ENCODE measurements at regions not wholly inside any gene's neighbourhood (a gene's known extent, or its start where the extent isn't known, plus 50 kb on each side); places are given as distances from the start of the nearest gene placed in this dataset.

DNA sequence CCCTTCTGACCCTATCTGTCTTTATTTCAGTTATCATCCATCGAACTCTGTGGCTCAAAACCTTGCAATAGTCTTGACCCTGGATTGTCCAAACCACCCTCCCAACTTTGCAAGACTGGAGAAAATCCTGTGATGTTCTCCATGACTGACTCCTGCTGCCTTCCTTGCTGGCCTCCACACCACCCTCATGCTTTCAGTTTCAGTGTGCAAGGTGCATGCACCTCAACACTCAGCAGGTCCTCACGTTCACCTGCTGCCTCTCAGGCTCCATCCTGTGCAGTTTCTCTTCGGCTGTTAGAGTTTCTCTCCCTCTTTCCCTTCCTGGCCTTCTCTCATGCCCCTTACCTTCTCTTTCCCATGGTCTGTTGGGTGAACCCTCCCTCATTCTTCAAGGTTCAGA lies 59.4 kb upstream of the ASIC2 start:
- DNase-seq (ENCODE audit: extremely low read depth, low read depth) = no peak

DNA sequence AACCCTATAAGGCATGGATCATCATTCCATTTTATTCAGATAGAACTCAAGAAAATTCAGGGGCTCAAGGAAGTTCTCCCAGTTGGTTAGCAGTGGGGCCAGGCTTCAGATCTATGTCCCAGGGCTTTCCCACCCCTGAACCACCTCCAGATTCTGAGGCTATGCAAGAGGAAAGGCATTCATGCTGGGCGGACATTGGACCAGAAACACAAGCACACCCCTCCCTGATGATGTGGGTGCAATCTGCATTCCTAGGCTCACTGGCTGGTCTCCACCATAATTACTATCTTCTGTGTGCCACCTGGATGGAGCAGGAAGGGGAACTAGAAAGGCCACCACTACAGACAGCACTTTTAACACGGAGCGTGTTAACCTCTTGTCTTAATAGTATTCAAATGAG lies 63.2 kb upstream of the ASIC2 start:
- DNase-seq (ENCODE audit: extremely low read depth, low read depth) = no peak

DNA sequence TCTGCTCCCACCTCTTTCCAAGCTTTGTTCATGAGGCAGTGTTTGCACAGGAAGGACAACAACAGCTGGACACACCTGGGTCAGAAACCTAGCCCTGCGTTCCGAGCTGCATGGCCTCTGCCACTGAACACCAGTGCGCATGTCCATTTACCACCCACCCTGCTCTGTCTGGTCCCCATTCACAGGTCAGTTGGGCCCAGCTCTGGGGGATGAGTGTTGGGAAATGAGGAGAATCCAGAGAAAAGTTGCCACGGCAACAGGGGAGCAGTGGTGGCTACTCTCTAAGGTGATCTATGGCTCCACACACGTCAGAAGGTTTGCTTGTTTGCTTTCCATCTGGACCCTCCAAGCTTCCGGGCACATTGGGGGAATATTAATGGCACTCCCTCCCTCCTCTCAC lies 70.4 kb upstream of the ASIC2 start:
- no peak for DNase-seq (ENCODE audit: extremely low read depth, low read depth)

DNA sequence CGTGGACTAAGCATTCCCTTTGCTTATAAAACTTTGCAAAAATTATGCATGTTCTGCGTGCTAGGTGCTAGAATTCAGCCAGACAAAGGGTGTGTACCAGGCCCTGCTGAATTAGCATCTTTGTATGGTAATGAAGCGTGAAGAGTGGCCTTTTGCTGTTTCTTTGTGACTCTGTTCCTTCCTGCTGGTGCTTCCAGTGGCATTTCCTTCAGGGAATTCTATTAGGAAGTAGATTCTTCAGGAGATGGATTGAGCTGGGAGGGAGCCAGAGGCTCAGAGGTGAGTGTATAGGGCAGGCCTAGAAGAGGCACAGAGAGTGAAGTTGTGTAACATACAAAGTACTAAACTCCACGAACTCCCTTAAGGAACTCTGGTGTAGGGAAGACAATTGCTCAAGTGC lies 73.9 kb upstream of the ASIC2 start:
- no peak for DNase-seq (ENCODE audit: extremely low read depth, low read depth)

DNA sequence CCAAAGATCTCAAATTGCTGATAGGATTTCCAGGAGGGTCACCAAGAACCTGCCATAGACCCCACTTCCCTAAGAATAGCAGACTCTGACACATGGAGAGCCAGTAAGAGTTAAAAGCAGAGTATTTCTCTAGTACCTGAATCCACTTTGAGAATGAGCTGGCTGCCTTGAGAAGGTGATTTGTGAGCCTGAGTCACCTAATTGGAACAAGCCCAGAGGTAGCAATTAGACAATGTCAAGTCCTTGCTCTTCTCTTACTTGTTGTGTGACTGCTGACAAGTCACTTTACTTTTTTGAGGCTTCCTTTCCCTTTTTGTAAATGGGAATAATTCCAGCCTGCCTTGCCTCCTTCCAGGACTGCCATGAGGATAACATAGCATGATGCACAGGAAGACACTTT lies 76.1 kb upstream of the ASIC2 start:
- DNase-seq (ENCODE audit: extremely low read depth, low read depth) = no peak

DNA sequence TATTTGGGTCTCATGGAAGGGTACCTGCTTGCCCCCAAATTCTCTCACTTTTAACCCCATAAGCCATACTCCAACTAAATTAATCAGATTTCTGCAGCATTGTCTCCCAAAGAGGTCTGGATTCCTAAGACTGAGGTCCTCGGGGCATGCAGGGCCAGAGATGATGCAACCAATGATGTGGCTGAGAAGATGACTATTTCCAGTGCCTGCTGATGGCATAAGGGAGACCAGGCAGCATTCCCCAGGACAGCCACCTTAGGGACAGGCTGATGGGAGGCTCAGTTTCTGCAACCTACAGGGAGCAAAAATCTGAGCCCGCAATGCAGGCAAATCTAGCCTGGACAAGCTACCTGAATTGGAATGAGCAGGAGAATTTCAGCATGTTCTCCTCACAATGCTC lies 76.8 kb upstream of the ASIC2 start:
- no peak for DNase-seq (ENCODE audit: extremely low read depth, low read depth)

DNA sequence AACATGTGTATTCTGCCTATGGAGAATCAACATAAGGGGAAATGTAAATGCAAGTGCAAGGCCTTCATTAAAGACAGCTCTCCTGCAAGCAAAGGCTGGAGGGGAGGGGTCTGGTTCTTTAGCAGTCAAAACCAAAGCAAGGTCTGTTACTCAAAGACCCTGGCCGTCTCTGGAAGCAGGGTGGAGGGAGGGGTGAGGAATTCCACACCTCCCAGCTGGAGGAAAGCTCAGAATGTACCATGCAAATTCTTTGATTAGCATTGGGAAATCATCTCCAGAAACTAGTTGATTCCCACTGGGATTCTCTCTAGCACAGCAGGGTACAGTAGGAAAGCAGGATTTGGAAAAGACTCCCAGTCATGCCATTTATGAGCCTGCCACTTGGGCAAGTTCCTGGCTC lies 77.3 kb upstream of the ASIC2 start:
- DNase-seq (ENCODE audit: extremely low read depth, low read depth) = no peak

DNA sequence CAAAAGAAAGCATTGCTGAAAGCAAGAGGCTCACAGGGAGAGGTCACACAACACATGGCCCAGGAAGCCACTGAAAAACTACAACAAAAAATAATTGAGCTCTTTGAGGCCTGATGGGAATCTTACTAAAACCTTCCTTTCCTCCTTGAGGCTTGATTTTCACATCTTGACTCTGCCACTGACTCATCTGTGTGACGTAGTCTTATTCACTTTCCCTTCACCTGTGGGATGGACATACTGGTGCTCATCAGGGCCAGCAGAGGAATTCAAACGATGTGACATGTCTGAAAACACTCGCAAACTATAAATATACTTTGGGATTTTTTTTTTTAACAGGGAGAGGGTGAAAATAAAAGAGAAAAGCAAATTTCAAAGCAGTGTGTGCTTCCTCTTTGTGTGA lies 78.3 kb upstream of the ASIC2 start:
- no peak for DNase-seq (ENCODE audit: extremely low read depth, low read depth)

DNA sequence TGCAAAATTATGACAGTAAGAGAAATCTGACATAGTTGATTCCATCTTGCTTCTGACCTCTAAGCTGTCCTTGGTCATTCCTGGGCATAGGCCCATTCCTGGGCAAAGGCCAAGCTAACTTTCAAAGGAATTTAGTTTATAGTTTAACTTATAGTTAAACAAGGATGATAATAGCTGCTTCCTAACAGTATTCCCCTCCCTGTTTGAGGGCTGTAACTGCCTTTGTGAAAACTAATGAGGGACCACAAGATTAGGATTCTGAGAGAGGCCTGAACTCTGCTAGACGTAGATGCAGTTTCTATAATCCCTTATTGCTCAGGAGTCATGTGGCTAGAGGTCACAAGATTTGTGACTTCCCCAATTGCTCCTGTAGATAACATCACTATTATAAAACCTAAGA lies 80.2 kb upstream of the ASIC2 start:
- DNase-seq (ENCODE audit: extremely low read depth, low read depth) = no peak

DNA sequence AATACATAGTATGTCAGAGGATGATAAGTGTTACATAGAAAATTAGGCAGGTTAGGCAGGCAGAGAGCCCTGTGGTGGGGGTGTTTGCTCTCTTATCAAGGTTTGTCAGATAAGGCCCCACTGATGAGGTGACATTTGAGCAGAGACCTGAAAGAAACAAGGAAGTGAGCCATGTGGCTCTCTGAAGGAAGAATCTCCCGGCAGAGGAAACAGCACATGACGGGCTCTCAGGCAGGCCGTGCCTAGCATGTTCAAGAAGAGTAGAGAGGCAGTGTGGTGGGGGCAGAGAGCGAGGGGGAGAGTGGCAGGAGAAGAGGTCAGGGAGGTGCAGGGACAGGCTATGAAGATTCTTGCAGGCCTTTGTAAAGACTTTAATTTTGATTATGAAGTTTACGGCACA lies 82.0 kb upstream of the ASIC2 start:
- no peak for DNase-seq (ENCODE audit: extremely low read depth, low read depth)

DNA sequence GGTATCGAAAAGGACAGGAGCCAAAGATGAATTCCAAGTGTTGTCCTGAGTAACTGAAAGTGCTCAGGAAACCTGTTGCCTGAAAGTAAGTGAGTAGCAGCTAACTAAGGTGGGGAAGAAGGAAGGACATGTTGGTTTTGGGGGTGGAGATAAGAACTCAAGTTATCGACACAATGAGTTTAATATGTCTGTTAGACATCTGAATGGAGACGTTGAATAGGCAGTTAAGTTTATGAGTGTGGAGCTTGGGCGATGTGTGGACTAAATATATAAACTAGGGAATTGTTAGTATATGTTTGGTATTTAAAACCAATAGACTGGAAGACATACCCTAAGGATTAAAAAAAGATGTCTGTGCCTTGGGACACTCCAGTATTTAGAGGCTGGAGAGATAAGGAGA lies 82.7 kb upstream of the ASIC2 start:
- no peak for DNase-seq (ENCODE audit: extremely low read depth, low read depth)

DNA sequence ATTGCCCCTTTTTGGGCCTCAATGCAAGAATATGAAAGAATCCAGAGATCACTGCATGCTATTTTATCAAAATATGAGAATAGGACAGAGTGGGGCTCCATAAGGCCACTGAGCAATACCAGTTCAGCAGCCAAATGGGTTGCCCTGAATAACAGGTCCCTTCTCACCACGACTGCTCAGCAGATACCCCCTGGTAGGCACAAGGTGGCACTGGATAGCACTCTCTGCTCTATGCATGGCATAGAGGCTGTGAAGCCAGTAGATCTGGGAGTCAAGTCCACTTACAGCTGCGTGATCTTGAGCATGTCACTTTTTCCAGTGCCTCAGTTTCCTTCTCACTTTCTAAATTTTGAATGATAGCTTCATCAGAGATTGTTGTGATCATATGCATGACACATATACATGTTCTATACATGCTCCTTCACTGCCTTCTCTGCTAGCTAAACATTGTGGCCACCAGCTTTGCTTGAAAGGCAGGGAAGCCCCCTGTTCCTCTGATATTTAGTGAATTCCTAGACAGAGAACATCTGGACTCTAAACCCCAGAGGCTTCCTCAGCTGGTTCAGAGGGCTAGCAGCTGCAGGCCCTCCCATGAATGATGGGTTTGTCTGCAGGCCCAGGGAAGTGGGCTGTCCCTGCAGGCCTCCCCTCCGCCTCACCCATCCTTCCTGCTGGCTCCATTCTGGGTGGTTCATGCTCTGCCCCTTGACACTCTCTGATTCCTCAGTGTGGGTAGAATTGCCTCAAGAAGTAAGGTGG lies 84.9 kb upstream of the ASIC2 start:
- DNase-seq (ENCODE audit: extremely low read depth, low read depth) = no peak

DNA sequence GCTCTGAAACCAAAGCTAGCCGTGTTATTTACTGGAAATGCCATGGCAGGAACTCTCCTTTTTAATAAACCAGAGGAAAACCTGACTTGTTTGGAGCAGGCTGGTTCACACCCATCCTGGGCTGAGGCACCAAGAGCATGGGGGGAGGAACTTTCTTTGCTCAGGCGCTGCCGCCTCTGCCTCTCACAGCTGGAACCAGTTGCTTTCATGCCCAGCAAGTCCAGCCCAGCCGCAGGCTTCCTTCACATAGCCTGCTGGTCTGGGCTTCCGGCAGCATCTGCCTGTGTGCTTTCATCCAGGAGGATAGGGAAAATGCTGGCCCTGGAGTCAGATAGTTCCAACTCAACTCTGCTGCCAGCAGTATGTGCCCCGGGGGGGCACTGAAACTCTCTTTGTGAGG lies 88.1 kb upstream of the ASIC2 start:
- no peak for DNase-seq (ENCODE audit: extremely low read depth, low read depth)

DNA sequence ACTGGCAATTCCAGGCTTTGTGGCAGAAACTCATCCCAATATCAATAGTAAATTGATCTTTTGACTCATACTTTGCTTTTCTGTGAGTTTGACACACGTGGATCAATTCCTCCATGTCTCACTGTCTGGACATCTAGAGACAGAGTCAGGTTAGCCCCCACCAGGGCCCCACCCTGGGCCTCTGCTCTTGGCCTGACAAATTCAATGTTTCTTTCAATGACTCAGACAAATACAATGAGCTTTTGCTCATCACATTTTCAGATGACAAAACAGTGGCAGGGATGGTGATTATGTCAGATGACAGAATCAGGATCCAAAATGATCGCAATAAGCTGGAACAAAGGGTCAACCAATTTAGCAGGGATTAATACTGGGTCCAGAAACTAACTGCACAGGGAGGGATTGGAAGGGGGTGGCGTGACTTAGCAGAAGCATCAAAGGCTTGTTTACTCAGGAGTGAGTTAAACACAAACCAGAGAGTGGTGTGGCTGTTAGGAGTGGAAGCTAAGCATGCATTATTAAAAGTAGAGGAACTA lies 90.5 kb upstream of the ASIC2 start:
- DNase-seq (ENCODE audit: extremely low read depth, low read depth) = no peak

DNA sequence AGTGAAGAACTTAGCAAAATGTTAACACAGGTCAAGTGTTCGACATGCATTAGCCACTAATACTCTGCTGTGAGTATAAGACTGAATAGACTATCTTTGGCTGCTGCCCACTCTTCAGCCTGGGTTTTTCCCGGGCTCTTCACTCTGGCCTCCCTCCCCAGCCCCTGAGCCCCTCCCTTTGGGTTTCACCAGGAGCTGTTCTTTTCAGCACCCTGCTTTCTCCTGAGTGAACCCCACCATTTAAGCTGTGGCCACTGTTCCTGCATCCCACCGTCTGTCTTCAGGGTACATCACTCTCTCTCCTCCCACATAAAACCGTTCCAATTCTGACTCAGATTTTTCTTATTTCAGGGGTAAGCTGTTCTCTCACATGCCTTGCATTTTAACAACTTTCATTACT lies 92.0 kb upstream of the ASIC2 start:
- no peak for DNase-seq (ENCODE audit: extremely low read depth, low read depth)

DNA sequence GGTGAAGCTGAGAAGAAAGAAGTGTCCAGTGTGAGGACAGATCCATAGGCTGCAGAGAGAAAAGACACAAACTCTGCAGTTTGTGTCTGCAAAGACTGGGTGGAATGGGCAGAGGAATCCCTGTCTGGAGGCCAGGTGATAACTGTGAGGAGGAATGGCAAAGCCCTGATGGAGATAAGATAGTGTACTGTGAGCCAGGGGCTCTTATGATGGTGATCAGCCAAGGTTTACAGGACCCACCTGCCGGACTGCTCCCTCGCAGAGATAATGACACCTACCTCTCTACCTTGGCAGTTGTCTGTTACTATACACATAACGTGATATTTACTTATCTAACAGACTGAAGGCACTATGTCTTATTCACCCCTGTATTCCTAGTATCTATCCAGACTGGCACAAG lies 92.6 kb upstream of the ASIC2 start:
- no peak for DNase-seq (ENCODE audit: extremely low read depth, low read depth)

DNA sequence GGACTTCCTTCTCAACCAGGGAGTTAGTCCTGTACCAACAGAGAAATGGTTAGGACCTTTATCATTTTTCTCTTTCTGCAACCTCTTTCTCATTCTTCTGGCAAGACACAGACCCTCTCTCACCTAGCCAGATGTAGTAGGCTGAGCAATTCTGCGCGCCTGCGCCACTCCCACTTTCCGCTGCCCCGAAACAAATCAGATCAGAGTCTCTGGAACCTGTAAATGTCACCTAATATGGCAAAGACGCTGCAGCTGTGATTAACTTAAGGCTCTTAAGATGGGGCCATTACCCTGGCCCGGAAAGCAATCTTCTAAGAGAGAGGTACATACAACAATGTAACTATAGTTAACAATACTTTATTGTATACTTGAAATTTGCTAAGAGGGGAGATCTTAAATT lies 94.3 kb upstream of the ASIC2 start:
- DNase-seq (ENCODE audit: extremely low read depth, low read depth) = no peak

DNA sequence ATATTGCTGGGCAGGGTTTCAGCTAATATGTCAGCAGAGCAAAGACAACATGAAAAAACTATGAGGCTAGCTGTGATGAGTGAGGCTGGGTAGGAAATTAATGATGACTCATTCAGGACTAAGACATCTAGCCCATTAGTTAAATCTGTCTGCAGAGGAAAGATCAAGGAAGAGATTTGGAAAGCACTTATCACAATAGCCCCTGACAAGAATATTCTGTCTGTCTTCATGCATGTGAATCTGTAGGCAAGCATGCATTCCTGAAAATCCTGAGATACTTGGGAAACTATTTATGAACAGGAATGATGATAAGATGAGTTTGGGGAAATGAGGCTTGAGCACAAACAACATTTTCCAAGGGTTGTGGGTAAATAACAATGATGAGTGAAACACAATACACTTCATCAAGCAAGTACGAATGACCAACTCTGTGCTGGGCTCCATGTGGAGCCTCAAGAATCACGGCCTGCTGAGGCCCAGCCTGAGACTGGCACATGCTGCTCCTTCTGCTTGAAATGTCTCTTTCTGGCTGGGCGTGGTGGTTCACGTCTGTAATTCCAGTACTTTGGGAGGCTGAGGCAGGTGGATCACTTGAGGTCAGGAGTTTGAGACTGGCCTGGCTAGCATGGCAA lies 96.5 kb upstream of the ASIC2 start:
- no peak for DNase-seq (ENCODE audit: extremely low read depth, low read depth)

DNA sequence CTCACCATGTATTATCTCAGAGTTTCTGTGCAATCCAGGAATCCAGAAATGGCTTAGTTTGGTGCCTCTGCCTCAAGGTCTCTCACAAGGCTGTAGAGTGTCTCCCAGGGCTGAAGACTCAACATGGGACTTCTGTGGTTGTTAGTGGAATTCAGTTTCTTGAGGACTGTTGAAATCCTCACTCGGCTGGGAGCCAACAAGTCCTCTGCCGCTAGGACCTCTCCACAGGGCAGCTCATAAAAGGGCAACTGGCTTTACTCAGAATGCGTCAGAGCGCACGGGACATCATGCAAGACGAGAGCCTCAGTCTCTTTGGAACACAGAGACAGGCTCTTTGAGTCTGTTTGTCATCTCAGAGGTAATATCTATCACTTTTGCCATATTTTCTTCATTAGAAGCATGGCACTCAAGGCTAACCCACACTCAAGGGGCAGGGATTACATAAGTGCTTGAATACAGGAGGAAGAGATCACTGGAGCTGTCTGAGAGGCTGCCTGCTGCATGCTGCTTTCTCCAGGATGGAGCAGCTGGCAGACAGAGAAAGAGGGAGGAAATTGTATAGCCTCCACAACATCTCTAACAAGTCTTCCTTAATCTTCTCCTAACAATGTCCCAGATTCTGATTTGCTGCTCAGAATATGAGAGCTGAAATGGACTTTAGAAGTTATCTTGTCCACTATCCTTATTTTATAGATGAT lies 97.5 kb upstream of the ASIC2 start:
- DNase-seq (ENCODE audit: extremely low read depth, low read depth) = no peak

DNA sequence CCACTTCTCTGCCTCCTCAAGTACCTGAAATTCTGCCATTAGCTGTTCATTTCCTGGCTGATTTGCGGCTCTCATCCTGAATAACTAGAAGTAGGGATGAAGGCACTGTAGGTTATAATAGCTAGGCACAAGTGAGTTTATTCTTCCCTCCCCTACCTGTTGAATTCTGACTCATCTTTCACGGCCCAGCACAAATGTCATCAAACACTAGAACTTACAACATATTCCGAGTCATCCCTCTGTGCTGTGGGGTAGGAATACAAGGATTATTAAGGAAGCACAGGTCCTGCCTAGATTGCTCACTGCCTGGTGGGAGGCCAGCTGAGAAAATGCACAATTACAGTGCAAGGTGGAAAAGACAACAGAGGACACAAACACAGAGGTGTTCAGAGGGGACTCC lies 103.7 kb upstream of the ASIC2 start:
- no peak for DNase-seq (ENCODE audit: extremely low read depth, low read depth)

DNA sequence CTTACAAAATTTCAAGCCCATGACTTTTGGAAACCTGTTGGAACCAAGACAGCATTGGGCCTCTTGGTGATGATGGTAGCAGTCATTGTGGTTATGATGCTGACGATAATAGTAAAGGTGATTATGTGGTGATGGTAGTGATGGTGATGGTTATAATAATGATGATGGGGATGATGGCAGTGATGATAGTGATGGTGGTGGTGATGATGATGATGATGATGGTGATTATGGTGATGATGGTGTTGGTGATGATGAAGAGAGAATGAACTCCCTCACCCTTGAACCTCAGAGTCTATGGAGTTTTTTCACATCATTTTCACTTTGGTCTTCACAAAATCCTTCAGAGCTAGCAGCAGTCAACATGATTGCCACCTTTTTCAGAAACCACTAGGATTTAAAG lies 105.3 kb upstream of the ASIC2 start:
- DNase-seq (ENCODE audit: extremely low read depth, low read depth) = no peak

DNA sequence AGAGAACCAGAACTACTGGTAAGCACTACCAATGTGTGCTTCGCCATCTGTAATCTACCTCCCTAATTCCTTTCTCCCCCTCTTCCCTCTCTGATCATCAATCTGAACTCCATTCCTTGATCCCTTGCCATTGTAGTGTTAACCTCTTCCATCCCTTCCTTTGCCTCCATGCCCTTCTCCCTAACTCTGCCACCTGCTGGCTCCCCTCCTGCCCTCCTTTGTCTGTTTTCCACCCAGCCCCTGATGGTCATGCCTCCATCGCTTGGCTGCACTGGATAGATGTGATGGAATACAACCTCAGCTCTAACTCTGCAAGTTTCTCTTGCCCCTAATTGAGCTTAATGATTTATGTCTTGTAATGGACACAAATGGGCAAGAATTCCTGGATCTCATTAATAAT lies 108.2 kb upstream of the ASIC2 start:
- no peak for DNase-seq (ENCODE audit: extremely low read depth, low read depth)

Measured in NCI-H460 (cell line).